Activated naive CD8-positive, alpha-beta T cell treated with anti-CD3 and anti-CD28 coated beads, Interleukin-2, amount 50 U/mL, for 24 hours (primary cell): ENCODE measurements at regions not wholly inside any gene's neighbourhood (a gene's known extent, or its start where the extent isn't known, plus 50 kb on each side); places are given as distances from the start of the nearest gene placed in this dataset.

Experiments
- ATAC-seq: fragments of 150-1000 bp; cut with Tn5 transposase; one replicate; pipeline ENCODE4 v1.10.0; 2021
- DNase-seq: peaks from one replicate; pipeline ENCODE4 v3.0.0; 2021
- H3K27ac Mint-ChIP-seq: one replicate; pipeline ENCODE4 v1.8.0; 2021; ENCODE audit warnings: mild to moderate bottlenecking, mixed read lengths
- H3K27me3 Mint-ChIP-seq: one replicate; pipeline ENCODE4 v1.8.0; 2021; ENCODE audit warnings: mixed read lengths
- H3K36me3 Mint-ChIP-seq: one replicate; pipeline ENCODE4 v1.8.0; 2021; ENCODE audit warnings: low read depth, mixed read lengths
- H3K4me1 Mint-ChIP-seq: one replicate; pipeline ENCODE4 v1.8.0; 2021; ENCODE audit warnings: mixed read lengths
- H3K4me3 Mint-ChIP-seq: one replicate; pipeline ENCODE4 v1.8.0; 2021; ENCODE audit warnings: mild to moderate bottlenecking, moderate library complexity, mixed read lengths
- H3K9me3 Mint-ChIP-seq: one replicate; pipeline ENCODE4 v1.8.0; 2021; ENCODE audit warnings: mixed read lengths

- Mint-ChIP-seq H3K27ac (no peak overlapping the region), H3K4me3 (no peak overlapping the region), H3K4me1 (peaks cover 3% of the 10 kb centered on the region), H3K36me3 (no peaks in the 10 kb centered on the region), H3K9me3 (no peaks in the 10 kb centered on the region), H3K27me3 (peaks cover 2% of the 10 kb centered on the region)
- DNase-seq, result no peak
- ATAC-seq, result no peak
Measured at GRCh38 chr3:194272861-194273742, 78.0 kb downstream of the CPN2 start.

GRCh38 chr3:194273743-194274310 lies 77.3 kb downstream of the CPN2 start:
- Mint-ChIP-seq H3K4me1 (peaks cover 3% of the 10 kb centered on the region), H3K36me3 (no peaks in the 10 kb centered on the region), H3K27me3 (peaks cover 2% of the 10 kb centered on the region), H3K27ac (no peak overlapping the region), H3K4me3 (no peak overlapping the region), H3K9me3 (no peaks in the 10 kb centered on the region)
- ATAC-seq (no peak), DNase-seq (no peak)

- DNase-seq, result no peak
- Mint-ChIP-seq H3K4me1 (peaks cover 3% of the 10 kb centered on the region), H3K27me3 (peaks cover 2% of the 10 kb centered on the region), H3K4me3 (no peak overlapping the region), H3K36me3 (no peaks in the 10 kb centered on the region), H3K27ac (peak overlapping the region; percentile 33), H3K9me3 (no peaks in the 10 kb centered on the region)
- ATAC-seq, result no peak
Measured at GRCh38 chr3:194274424-194275085, 76.6 kb downstream of the CPN2 start.

GRCh38 chr3:194275291-194275690 lies 75.8 kb downstream of the CPN2 start:
- DNase-seq (no peak), ATAC-seq (no peak)
- H3K27me3 Mint-ChIP-seq, result no peaks in the 10 kb centered on the region
- peaks cover 3% of the 10 kb centered on the region for H3K4me1 Mint-ChIP-seq
- peak overlapping the region; percentile 33 for H3K27ac Mint-ChIP-seq
- H3K4me3 Mint-ChIP-seq, result no peak overlapping the region
- H3K36me3 Mint-ChIP-seq, result no peaks in the 10 kb centered on the region
- no peaks in the 10 kb centered on the region for H3K9me3 Mint-ChIP-seq

- no peak overlapping the region for H3K27ac Mint-ChIP-seq
- ATAC-seq, result no peak
- no peak for DNase-seq
- H3K4me1 Mint-ChIP-seq, result peaks cover 3% of the 10 kb centered on the region
- no peaks in the 10 kb centered on the region for H3K9me3 Mint-ChIP-seq
- no peaks in the 10 kb centered on the region for H3K27me3 Mint-ChIP-seq
- no peaks in the 10 kb centered on the region for H3K36me3 Mint-ChIP-seq
- no peak overlapping the region for H3K4me3 Mint-ChIP-seq
Measured at GRCh38 chr3:194275721-194276120, 75.4 kb downstream of the CPN2 start.

- H3K9me3 Mint-ChIP-seq, result no peaks in the 10 kb centered on the region
Measured at GRCh38 chr3:194276768-194277103, 74.4 kb downstream of the CPN2 start.

GRCh38 chr3:194277104-194277785 lies 73.9 kb downstream of the CPN2 start:
- H3K4me1 Mint-ChIP-seq, result peaks cover 3% of the 10 kb centered on the region
- ATAC-seq (no peak), DNase-seq (no peak)
- no peaks in the 10 kb centered on the region for H3K36me3 Mint-ChIP-seq
- no peak overlapping the region for H3K27ac Mint-ChIP-seq
- no peaks in the 10 kb centered on the region for H3K9me3 Mint-ChIP-seq
- no peaks in the 10 kb centered on the region for H3K27me3 Mint-ChIP-seq
- no peak overlapping the region for H3K4me3 Mint-ChIP-seq

More at GRCh38 chr3:194276768-194277103, 74.4 kb downstream of the CPN2 start:
- Mint-ChIP-seq H3K36me3 (no peaks in the 10 kb centered on the region), H3K27ac (no peak overlapping the region), H3K4me3 (no peak overlapping the region), H3K27me3 (no peaks in the 10 kb centered on the region), H3K4me1 (peaks cover 3% of the 10 kb centered on the region)
- DNase-seq (no peak), ATAC-seq (no peak)

- H3K9me3 Mint-ChIP-seq, result no peaks in the 10 kb centered on the region
- peaks cover 3% of the 10 kb centered on the region for H3K4me1 Mint-ChIP-seq
- H3K27ac Mint-ChIP-seq, result no peak overlapping the region
- no peaks in the 10 kb centered on the region for H3K27me3 Mint-ChIP-seq
- no peak for ATAC-seq
- H3K4me3 Mint-ChIP-seq, result no peak overlapping the region
- no peak for DNase-seq
- H3K36me3 Mint-ChIP-seq, result no peaks in the 10 kb centered on the region
Measured at GRCh38 chr3:194277786-194278130, 73.4 kb downstream of the CPN2 start.

- ATAC-seq, result no peak
- no peak overlapping the region for H3K4me3 Mint-ChIP-seq
- no peak overlapping the region for H3K27ac Mint-ChIP-seq
Measured at GRCh38 chr3:194278186-194278845, 72.8 kb downstream of the CPN2 start.

GRCh38 chr3:194279101-194279500 lies 72.0 kb downstream of the CPN2 start:
- ATAC-seq, result no peak
- no peaks in the 10 kb centered on the region for H3K36me3 Mint-ChIP-seq
- H3K27me3 Mint-ChIP-seq, result no peaks in the 10 kb centered on the region
- H3K27ac Mint-ChIP-seq, result no peak overlapping the region
- DNase-seq, result no peak
- H3K9me3 Mint-ChIP-seq, result no peaks in the 10 kb centered on the region
- H3K4me1 Mint-ChIP-seq, result peaks cover 3% of the 10 kb centered on the region
- H3K4me3 Mint-ChIP-seq, result no peak overlapping the region

More at GRCh38 chr3:194278186-194278845, 72.8 kb downstream of the CPN2 start:
- no peaks in the 10 kb centered on the region for H3K27me3 Mint-ChIP-seq
- H3K9me3 Mint-ChIP-seq, result no peaks in the 10 kb centered on the region
- H3K4me1 Mint-ChIP-seq, result peaks cover 3% of the 10 kb centered on the region
- H3K36me3 Mint-ChIP-seq, result no peaks in the 10 kb centered on the region
- DNase-seq, result no peak

- DNase-seq (no peak), ATAC-seq (no peak)
- no peaks in the 10 kb centered on the region for H3K36me3 Mint-ChIP-seq
- H3K4me1 Mint-ChIP-seq, result peaks cover 3% of the 10 kb centered on the region
- H3K4me3 Mint-ChIP-seq, result no peak overlapping the region
- no peaks in the 10 kb centered on the region for H3K9me3 Mint-ChIP-seq
- no peak overlapping the region for H3K27ac Mint-ChIP-seq
- H3K27me3 Mint-ChIP-seq, result no peaks in the 10 kb centered on the region
Measured at GRCh38 chr3:194279701-194280360, 71.3 kb downstream of the CPN2 start.

- Mint-ChIP-seq H3K27ac (no peak overlapping the region), H3K36me3 (no peaks in the 10 kb centered on the region), H3K4me1 (peaks cover 2% of the 10 kb centered on the region), H3K9me3 (no peaks in the 10 kb centered on the region), H3K4me3 (no peak overlapping the region), H3K27me3 (no peaks in the 10 kb centered on the region)
- ATAC-seq (no peak), DNase-seq (no peak)
Measured at GRCh38 chr3:194280777-194281176, 70.4 kb downstream of the CPN2 start.

GRCh38 chr3:194281306-194281705 lies 69.8 kb downstream of the CPN2 start:
- H3K27me3 Mint-ChIP-seq, result no peaks in the 10 kb centered on the region
- no peak overlapping the region for H3K27ac Mint-ChIP-seq
- H3K4me1 Mint-ChIP-seq, result no peaks in the 10 kb centered on the region
- no peaks in the 10 kb centered on the region for H3K36me3 Mint-ChIP-seq
- no peaks in the 10 kb centered on the region for H3K9me3 Mint-ChIP-seq
- DNase-seq (no peak), ATAC-seq (no peak)
- H3K4me3 Mint-ChIP-seq, result no peak overlapping the region

GRCh38 chr3:194281766-194282165 lies 69.4 kb downstream of the CPN2 start:
- Mint-ChIP-seq H3K27me3 (no peaks in the 10 kb centered on the region), H3K9me3 (no peaks in the 10 kb centered on the region), H3K27ac (no peak overlapping the region), H3K36me3 (no peaks in the 10 kb centered on the region), H3K4me1 (no peaks in the 10 kb centered on the region), H3K4me3 (no peak overlapping the region)
- ATAC-seq (no peak), DNase-seq (no peak)
